Activated CD4-positive, alpha-beta T cell treated with anti-CD3 and anti-CD28 coated beads, Interleukin-2, amount 10 ng/mL, durations not matched to agents 24 days and 14 days (primary cell): ENCODE measurements at regions not wholly inside any gene's neighbourhood (a gene's known extent, or its start where the extent isn't known, plus 50 kb on each side); places are given as distances from the start of the nearest gene placed in this dataset.

Experiments
- DNase-seq: peaks from one replicate; pipeline ENCODE4 v3.0.0; 2022
- H3K27ac Mint-ChIP-seq: one replicate; pipeline ENCODE4 v1.8.0; 2022; ENCODE audit warnings: mild to moderate bottlenecking, mixed read lengths
- H3K27me3 Mint-ChIP-seq: one replicate; pipeline ENCODE4 v1.8.0; 2022; ENCODE audit warnings: mixed read lengths
- H3K36me3 Mint-ChIP-seq: one replicate; pipeline ENCODE4 v1.8.0; 2022; ENCODE audit warnings: low read depth, mild to moderate bottlenecking, mixed read lengths
- H3K4me1 Mint-ChIP-seq: one replicate; pipeline ENCODE4 v1.8.0; 2021; ENCODE audit warnings: mixed read lengths
- H3K4me3 Mint-ChIP-seq: one replicate; pipeline ENCODE4 v1.8.0; 2022; ENCODE audit warnings: mild to moderate bottlenecking, moderate library complexity, mixed read lengths
- H3K9me3 Mint-ChIP-seq: one replicate; pipeline ENCODE4 v1.8.0; 2021; ENCODE audit warnings: mixed read lengths
- intact Hi-C: fragments of 100-400 bp; cut with micrococcal nuclease; formaldehyde crosslinking; loops from one replicate; pipeline ENCODE4 v1.15.1; 2023

DNA sequence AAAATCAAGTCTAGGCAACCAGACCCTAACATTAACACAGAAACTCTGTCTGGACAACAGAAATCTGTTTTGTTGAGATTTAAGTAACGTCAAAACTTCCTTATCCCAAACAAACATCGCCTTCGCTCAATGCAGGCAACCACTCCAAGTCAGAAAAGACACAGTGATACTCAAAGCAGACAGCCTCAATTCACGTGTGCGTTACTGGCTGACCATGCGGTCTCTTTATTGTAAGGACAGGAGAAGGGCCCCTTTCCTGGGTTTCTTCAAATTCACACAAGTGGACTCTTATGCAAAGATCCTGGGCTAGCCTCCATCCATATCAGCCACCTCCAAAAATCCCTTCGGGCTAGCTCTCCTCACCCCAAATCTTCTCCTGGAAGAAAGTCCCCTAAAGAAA, 467.7 kb downstream of the SOX9 start:
- no peak overlapping the region for H3K4me3 Mint-ChIP-seq
- H3K4me1 Mint-ChIP-seq, result peaks cover 36% of the 10 kb centered on the region
- no peak for DNase-seq
- peaks cover 28% of the 10 kb centered on the region for H3K27me3 Mint-ChIP-seq
- no peaks in the 10 kb centered on the region for H3K36me3 Mint-ChIP-seq
- H3K27ac Mint-ChIP-seq, result no peak overlapping the region
- intact Hi-C loops, result no loop called here
- H3K9me3 Mint-ChIP-seq, result no peaks in the 10 kb centered on the region

DNA sequence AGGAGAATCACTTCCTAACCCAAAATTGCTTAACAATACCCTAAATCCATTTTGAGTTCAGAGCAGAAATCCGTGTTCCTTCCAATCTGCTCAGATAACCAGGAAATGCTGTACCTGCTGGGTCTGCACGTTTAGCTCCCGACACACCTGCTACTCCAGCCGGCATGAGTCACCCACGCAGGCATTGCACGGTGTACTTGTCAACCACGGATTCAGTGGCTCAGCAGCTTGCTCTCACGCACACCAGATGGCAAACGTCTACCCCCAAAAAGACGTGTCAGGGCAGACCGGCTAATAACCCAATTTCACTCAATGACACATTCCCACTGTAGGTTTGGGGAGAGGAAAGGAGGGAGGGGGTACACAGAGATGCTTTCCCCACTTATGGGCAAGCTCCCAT, 468.1 kb downstream of the SOX9 start:
- intact Hi-C loops, result no loop called here
- Mint-ChIP-seq H3K4me1 (peaks cover 36% of the 10 kb centered on the region), H3K27me3 (peaks cover 31% of the 10 kb centered on the region), H3K9me3 (no peaks in the 10 kb centered on the region), H3K27ac (no peak overlapping the region), H3K36me3 (no peaks in the 10 kb centered on the region), H3K4me3 (no peak overlapping the region)
- peak; percentile 61 for DNase-seq

DNA sequence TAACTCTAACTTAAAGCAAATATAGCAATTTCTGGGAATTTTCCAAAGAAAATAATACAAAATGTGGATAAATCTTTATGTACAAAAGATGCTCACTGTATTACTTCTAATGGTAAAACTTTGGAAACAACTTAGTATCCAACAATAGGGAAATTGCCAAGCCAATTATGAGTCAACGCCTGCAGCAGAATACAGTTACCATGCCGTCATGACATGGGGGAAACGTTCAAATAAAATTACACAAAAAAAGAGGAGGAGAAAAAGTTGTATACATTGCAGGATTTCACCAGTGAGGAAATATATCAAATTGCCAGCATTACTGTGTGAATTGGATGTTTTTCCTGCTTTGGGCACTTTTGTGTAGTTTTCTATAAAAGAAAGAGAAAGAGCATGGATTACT, 469.6 kb downstream of the SOX9 start:
- no peak overlapping the region for H3K27ac Mint-ChIP-seq
- H3K9me3 Mint-ChIP-seq, result no peaks in the 10 kb centered on the region
- H3K4me3 Mint-ChIP-seq, result peak overlapping the region; percentile 53
- intact Hi-C loops, result loop anchor here (2.0 to 5.0 kb wide), 2 partner anchors 30 to 137 kb away; no protein-coding TSS in a partner anchor
- peaks cover 36% of the 10 kb centered on the region for H3K4me1 Mint-ChIP-seq
- DNase-seq, result no peak
- no peaks in the 10 kb centered on the region for H3K36me3 Mint-ChIP-seq
- peaks cover 43% of the 10 kb centered on the region for H3K27me3 Mint-ChIP-seq

DNA sequence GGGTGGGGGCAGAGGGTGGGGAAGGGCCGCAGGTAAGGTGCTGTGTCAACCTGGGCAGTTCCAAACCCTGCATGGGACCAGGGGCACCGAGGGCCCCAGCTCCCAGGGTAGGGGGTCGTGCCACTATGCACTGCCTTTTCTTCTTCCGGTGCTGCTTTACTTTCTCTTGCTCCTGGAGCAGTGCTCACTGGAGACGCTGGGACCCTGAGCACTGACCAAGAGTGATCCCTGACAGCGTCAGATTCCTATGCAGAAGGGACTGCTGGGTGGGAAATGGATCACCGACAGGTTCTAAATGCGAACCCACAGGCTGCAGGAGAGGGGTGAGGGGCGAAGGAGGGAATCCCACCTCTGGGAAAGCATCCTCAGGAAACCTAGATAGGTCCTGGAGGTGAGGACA, 470.1 kb downstream of the SOX9 start:
- H3K9me3 Mint-ChIP-seq, result no peaks in the 10 kb centered on the region
- intact Hi-C loops, result loop anchor here (2.0 to 5.0 kb wide), 2 partner anchors 30 to 136 kb away; no protein-coding TSS in a partner anchor
- DNase-seq, result no peak
- peaks cover 47% of the 10 kb centered on the region for H3K27me3 Mint-ChIP-seq
- H3K27ac Mint-ChIP-seq, result peak overlapping the region; percentile 18
- H3K36me3 Mint-ChIP-seq, result no peaks in the 10 kb centered on the region
- H3K4me1 Mint-ChIP-seq, result peaks cover 36% of the 10 kb centered on the region
- peak overlapping the region; percentile 90 for H3K4me3 Mint-ChIP-seq

DNA sequence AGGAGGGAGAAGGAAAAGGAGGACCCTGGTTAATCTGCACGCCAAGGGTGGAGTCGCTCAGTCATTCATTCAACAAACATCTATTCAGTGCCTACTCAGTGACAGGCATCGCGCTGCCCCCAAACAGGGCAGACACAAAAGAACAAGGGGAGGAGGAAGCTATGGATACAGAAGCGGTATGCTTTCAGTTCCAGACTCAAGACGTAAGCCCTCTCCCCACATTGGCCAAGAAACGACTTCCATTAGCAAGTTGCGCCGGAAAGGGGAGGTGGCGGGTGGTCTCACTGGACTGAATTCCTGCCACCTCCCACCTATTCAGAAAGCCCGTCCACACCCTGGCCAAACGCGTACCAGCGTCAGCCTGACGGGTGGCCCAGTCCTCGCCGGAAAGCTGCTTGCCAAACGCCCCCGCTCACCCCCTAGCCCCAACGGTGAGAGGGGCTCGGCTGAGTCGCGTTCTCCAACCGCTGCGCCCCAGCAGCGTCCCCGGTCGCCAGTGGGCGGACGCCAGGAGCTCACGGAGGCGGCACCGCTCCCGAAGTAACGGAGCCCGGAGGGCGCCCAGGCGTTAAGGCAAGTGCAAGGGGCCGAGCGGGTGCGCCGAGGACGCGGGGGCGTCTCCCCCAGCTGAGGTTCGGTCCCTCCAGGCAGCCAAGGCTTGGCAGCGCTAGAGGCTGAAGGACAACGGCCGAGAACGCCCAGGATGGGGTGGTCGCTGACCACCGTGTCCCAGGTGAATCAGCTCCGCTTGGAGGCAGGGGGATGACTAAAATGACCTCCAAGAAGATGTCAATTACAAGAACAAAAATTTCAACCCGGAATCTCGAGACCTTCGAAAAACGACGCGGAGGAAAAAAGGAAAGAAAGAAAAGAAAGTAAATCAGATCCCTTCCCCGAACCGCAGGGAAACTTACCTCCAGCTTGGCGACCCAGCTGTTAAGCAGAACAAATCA, 470.7 kb downstream of the SOX9 start:
- DNase-seq, result peak; percentile 75
- H3K4me3 Mint-ChIP-seq, result peak overlapping the region; percentile 90
- intact Hi-C loops, result loop anchor here (2.0 to 5.0 kb wide), 2 partner anchors 31 to 136 kb away; no protein-coding TSS in a partner anchor
- no peaks in the 10 kb centered on the region for H3K36me3 Mint-ChIP-seq
- H3K4me1 Mint-ChIP-seq, result peaks cover 35% of the 10 kb centered on the region
- H3K27ac Mint-ChIP-seq, result peak overlapping the region; percentile 30
- H3K9me3 Mint-ChIP-seq, result no peaks in the 10 kb centered on the region
- peaks cover 47% of the 10 kb centered on the region for H3K27me3 Mint-ChIP-seq

DNA sequence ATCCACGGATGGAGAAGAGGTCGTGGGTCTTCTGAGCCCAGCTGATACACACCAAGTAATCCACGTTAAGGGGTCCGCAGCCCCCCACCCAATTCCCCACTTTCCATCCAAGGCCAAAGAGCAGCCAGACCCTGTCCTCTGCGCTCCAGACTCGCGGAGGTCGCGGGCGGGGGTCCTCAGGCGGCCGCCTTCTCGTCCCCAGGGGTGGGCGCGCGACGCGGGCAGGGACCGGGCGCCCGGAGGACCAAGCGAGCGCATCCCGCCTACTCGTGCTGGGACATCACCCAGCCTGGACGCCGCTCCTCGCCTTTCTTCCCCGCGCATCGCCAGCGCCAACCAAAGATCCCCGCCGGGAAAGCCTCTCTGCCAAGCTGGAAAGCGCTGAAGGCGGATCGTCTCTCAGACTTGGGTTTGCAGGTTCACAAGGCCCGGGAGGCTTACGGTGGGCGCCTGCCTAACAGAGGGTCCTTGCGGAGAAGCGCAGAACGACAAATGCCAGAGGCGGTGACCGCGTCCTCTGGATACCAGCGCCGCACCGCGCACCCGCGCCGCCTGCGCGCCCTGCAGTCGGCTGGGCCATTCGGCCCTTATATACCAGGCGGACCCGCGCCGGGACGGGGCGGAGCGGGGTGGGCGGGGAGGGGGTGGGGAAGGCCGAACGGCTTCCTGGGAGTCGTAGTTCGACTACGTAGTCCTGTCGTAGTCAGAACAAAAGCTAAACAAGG, 471.6 kb downstream of the SOX9 start:
- peaks cover 54% of the 10 kb centered on the region for H3K27me3 Mint-ChIP-seq
- H3K27ac Mint-ChIP-seq, result peak overlapping the region; percentile 64
- intact Hi-C loops, result loop anchor here (5.0 kb wide), 1 partner anchor 135 kb away; no protein-coding TSS in a partner anchor
- no peaks in the 10 kb centered on the region for H3K36me3 Mint-ChIP-seq
- H3K4me1 Mint-ChIP-seq, result peaks cover 28% of the 10 kb centered on the region
- H3K4me3 Mint-ChIP-seq, result peak overlapping the region; percentile 90
- H3K9me3 Mint-ChIP-seq, result no peaks in the 10 kb centered on the region
- peak; percentile 92 for DNase-seq

DNA sequence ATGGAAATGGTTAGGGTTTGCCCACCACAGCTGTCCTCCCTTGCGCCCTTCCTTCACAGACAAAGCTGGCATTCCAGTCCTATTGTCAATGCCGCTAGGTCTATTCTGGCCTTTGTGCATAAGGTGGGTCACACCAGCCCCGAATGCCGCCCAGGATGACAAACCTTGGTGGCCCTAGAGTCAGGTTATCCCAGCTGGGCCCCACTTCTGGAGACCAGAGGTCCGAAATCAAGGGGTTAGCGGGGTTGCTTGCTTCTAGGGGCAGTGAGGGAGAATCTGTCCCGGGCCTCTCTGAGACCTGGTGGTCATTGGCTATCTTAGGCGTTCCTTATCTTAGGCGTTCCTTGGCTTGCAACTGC, 472.1 kb downstream of the SOX9 start:
- H3K4me3 Mint-ChIP-seq, result peak overlapping the region; percentile 18
- no peak overlapping the region for H3K27ac Mint-ChIP-seq
- intact Hi-C loops, result loop anchor here (5.0 kb wide), 1 partner anchor 134 kb away; no protein-coding TSS in a partner anchor
- H3K4me1 Mint-ChIP-seq, result peaks cover 22% of the 10 kb centered on the region
- no peak for DNase-seq
- no peaks in the 10 kb centered on the region for H3K9me3 Mint-ChIP-seq
- no peaks in the 10 kb centered on the region for H3K36me3 Mint-ChIP-seq
- peaks cover 57% of the 10 kb centered on the region for H3K27me3 Mint-ChIP-seq

DNA sequence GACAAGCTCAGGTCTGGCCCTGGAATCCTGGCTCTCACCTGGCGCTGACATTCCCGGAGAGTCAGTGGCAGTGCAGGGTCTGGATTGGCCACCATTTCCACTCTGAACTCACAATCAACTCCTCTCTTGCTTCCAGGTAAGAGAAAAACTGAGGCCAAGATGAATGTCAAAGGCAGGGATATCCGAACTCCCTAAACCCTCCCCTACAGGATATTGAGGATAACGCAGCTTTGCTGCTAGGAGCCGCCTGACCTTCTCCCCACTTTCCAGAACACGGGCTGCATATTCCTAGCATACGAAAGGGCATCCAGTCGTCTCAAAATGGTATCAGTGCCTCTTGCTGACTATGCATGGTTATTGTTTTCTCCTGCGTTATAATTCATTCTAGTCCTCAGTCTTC, 473.4 kb downstream of the SOX9 start:
- DNase-seq, result no peak
- Mint-ChIP-seq H3K36me3 (no peaks in the 10 kb centered on the region), H3K9me3 (no peaks in the 10 kb centered on the region), H3K4me1 (peaks cover 11% of the 10 kb centered on the region), H3K27ac (no peak overlapping the region), H3K4me3 (no peak overlapping the region), H3K27me3 (peaks cover 60% of the 10 kb centered on the region)
- intact Hi-C loops, result loop anchor here (5.0 kb wide), 1 partner anchor 133 kb away; no protein-coding TSS in a partner anchor
